Stimulated activated CD4-positive, alpha-beta T cell treated with anti-CD3 and anti-CD28 coated beads, Interleukin-15, amount 100 ng/mL, for 24 hours (primary cell): ENCODE measurements at regions not wholly inside any gene's neighbourhood (a gene's known extent, or its start where the extent isn't known, plus 50 kb on each side); places are given as distances from the start of the nearest gene placed in this dataset.
"Not testable (repeated sequence)": the region's sequence is repeated elsewhere in the genome, so short reads cannot be mapped to it uniquely, and the experiment has no call there.

Source experiments
- DNase-seq: peaks from one replicate; pipeline ENCODE4 v3.0.0-alpha.2; 2020

DNA sequence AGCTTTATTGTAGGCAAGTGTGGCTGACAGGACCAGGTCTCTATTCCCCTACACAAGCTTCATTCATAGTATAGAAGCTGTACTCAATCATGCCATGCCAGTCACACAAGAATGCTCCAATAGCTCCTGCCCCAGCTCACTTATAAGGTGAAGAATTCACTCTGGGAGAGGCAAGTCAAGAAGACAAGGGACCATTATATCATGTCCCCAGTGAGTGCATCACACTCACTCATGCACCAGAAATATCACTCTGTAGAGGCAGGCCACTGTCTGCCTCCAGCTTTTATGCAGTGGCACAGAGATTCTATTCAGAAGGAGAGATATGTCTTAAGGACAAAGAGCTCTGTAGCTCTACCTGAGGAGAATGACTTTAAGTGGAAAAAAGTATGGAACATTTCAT lies 263.2 kb downstream of the GJA1 start:
- DNase-seq, result no peak

GRCh38 chr6:121703129-121703528 lies 267.7 kb downstream of the GJA1 start:
- DNase-seq, result not testable (repeated sequence)

DNA sequence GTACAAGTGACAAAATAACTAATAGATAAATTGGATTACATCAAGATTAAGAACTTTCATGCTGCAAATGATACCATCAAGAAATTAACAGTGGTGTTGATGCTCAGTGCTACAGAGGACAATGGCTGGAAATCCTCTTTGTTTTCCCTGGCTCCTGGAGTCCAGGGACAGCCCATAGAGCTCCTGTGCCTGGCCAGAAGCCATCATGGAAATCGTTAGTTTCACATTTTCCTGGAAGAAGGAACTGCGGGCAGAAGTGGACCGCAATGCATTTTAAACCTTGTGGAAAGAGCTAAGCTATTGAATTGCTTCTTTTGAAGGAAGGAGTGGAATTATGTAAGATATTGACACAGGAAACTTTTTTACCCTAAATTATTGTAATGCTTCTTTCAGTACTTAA lies 276.0 kb downstream of the GJA1 start:
- no peak for DNase-seq

DNA sequence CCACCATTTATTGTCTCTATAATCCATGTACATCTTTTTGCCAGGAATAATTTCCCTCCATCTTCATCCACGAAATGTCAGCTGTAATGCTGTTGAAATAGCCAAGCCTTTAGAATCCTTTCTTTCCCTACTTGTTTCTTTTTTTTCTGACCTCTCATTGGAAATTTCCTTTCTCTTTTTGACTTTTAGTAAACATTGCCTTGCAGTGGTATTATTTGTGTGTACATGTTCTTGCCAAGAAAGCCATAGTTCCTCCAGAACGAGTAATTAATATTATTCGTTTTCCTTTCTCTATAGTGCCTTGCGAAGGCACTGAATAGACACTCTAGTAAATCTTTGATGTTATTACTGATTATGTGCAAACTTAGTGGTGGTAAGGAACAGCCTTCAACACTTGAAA lies 282.2 kb downstream of the GJA1 start:
- DNase-seq, result no peak

- DNase-seq, result not testable (repeated sequence)
These were observed 285.4 kb downstream of the GJA1 start for GRCh38 chr6:121720867-121721266.

- no peak for DNase-seq
These were observed 288.2 kb downstream of the GJA1 start for GRCh38 chr6:121723623-121724022.

DNA sequence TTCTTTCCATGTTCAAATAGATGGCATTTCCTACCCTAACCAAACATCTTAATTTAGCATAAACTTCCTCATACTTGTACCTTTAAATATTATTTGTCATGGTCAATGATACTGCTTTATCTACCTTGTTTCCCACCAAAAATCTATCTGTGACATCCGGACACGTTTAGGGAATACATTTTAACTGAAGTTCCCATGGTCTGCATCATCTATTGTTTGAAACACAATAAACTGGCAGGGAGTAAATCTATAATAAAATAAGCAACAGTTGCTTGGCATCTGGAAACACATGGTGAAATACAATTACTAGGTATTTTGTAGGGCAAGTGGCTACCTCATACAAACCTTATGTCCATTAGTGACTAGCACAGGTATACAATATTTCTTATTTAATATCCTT lies 289.1 kb downstream of the GJA1 start:
- DNase-seq, result no peak

DNA sequence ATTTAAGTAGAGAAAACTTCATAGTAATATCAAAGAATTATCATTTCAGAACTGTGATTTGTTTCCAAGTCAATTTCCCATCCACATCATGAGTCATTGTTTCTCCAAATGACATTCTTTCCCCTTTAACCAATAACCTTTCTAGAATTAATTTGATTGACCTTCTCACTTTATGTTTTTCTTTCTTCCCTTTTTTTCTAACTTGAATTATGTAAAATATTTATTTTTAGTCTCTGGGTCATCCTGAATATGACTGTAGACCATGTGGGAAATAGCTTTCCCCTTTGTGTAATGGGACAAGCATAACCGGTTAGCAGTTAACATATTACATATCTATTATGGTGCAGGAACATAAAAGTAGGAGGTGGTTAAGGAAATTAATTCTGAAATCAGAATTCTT lies 291.1 kb downstream of the GJA1 start:
- DNase-seq, result no peak

GRCh38 chr6:121730616-121731015 lies 295.2 kb downstream of the GJA1 start:
- DNase-seq, result no peak

- no peak for DNase-seq
These were observed 295.9 kb downstream of the GJA1 start for GRCh38 chr6:121731381-121731780.

DNA sequence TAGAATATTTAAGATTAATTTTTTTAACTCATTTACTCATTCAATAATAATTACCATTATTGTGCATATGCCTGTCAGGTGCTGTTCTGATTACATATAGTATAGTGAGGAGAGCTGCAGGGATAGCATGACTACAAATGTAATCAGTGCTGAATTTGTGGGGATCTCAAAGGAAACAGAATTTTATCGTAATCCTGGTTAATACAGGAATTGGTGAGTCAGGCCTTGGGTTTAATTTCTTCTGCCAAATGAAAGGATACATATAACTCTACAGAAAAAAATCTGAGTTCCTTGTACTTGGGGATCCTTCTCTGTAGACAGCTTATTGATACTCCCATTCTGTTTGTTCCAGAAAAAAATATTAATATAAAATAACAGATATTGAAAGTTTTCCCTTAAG lies 297.2 kb downstream of the GJA1 start:
- DNase-seq, result no peak

GRCh38 chr6:121733234-121733633 lies 297.8 kb downstream of the GJA1 start:
- no peak for DNase-seq

GRCh38 chr6:121740188-121740587 lies 304.7 kb downstream of the GJA1 start:
- DNase-seq, result not testable (repeated sequence)

GRCh38 chr6:121743691-121744090 lies 308.2 kb downstream of the GJA1 start:
- DNase-seq, result no peak

DNA sequence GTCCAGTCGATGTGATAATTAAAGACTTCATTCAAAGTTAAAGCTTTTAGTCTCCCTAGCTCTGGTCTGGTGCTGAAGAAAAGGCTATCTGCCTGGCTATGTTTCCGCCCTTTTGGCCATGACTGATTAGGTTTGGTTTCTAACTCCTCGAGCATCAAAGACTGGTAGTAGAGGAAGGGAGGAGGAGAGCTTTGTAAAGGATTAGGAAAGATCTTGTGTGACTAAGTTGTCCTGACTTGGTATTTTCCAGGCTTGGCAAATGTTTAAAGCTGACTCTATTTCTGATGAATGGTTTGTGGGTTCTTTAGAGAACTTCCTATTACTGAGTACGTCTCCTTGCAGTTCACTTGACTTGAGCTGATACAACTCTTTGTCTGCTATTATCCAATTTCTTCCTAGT lies 312.9 kb downstream of the GJA1 start:
- DNase-seq, result no peak

GRCh38 chr6:121748850-121749249 lies 313.4 kb downstream of the GJA1 start:
- no peak for DNase-seq

- no peak for DNase-seq
These were observed 320.0 kb downstream of the GJA1 start for GRCh38 chr6:121755485-121755884.

- no peak for DNase-seq
These were observed 321.2 kb downstream of the GJA1 start for GRCh38 chr6:121756666-121757065.

GRCh38 chr6:121759370-121759769 lies 323.9 kb downstream of the GJA1 start:
- DNase-seq, result no peak

GRCh38 chr6:121760191-121760590 lies 324.7 kb downstream of the GJA1 start:
- no peak for DNase-seq

GRCh38 chr6:121760745-121761144 lies 325.3 kb downstream of the GJA1 start:
- no peak for DNase-seq

DNA sequence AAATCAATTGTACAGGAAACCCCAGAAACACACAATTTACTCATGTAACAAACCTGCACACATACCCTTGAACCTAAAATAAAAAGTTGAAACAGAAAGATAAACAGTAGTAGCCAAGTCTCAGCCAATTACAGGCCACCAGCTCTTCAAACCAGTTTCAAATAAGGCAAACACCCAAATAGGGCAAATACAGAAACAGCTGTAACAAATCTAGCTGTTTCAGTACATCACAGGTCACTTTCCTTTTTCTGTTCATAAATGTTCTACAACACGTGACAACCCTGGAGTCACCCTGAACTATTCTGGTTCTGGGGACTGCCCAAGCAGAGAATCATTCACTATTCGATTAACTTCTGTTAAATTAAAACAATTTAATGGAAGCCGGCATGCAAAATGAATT lies 329.0 kb downstream of the GJA1 start:
- no peak for DNase-seq

DNA sequence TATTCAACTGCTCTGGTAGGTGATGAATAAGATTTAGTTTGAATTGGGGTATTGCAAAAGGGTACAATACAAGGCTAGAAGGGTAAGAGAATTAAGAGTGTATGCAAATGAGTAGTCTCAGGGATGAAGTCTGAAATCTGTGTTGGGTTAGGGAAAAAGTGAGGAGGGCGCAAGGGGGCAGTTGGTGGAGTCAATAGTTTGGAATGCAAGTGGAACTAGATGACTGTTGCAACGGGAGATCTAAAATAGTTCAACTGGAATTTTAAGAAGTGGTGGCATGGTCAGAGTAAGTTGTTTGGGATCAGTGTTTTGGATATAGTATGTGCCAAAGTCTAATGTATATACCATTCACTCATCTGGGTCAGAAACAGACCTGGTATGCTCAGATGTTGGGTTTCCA lies 329.6 kb downstream of the GJA1 start:
- DNase-seq, result no peak

GRCh38 chr6:121767211-121767610 lies 331.8 kb downstream of the GJA1 start:
- DNase-seq, result no peak

DNA sequence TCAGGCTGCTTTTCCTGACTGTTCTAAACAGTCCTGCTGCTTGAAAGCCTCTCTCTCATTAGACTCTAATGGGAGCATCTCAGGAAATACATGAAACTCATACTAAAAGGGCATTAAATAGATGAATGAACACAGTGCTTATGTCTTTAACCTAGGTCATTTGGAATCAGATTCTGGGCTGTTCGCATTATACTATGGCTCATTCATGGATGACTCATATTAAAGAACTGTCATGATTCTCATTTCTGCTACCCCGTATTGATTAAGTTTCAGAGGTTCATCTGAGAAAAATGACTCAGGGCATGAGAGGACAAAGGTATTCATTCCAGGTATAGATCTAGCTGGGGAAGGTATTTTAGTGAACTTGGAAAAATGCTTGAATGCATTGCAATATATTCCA lies 335.5 kb downstream of the GJA1 start:
- no peak for DNase-seq
